Ovary (tissue), 3 donors: ENCODE measurements at regions not wholly inside any gene's neighbourhood (a gene's known extent, or its start where the extent isn't known, plus 50 kb on each side); places are given as distances from the start of the nearest gene placed in this dataset.

Experiments
- POLR2A ChIP-seq: fragments of 450-650 bp; IDR thresholded peaks from one replicate; pipeline ENCODE4 v1.6.1; 2017; ENCODE audit warnings: antibody characterized with exemption, mild to moderate bottlenecking, moderate library complexity
- TF ChIP-seq, protein P1 (sequence below), 3 donors: fragments of 450-650 bp in 2 of 3; fragments of 200-600 bp in 1 of 3; IDR thresholded peaks; one replicate each; pipeline versions ENCODE4 v1.5.1 to v1.8.0; 2016 to 2022; ENCODE audit warnings: antibody characterized with exemption in 3 of 3, mild to moderate bottlenecking in 1 of 3
- donor health status: DM: no; HTN: no; CAD: no.

DNA sequence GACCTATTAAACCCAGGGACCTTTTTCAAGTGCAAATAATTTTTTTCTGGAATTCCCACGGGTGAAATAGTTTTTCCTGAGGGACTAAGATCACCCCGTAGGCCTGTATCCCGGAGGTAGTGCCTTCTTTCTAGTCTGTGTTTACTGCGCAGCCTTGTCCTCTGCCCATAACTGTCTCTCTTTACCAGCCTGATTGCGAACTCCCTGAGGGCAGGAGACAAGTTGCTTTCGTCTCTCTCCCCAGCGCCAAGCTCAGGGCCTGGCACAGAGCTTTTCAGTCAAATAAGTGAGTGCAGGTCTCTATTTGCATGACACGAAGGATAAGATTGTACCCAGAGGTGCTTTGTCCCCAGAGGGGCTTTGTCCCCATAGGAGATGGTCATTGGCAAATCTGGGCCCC, 123.9 kb downstream of the DDX1 start:
- TF ChIP-seq POLR2A, result no peak
- TF ChIP-seq, protein P1, sequence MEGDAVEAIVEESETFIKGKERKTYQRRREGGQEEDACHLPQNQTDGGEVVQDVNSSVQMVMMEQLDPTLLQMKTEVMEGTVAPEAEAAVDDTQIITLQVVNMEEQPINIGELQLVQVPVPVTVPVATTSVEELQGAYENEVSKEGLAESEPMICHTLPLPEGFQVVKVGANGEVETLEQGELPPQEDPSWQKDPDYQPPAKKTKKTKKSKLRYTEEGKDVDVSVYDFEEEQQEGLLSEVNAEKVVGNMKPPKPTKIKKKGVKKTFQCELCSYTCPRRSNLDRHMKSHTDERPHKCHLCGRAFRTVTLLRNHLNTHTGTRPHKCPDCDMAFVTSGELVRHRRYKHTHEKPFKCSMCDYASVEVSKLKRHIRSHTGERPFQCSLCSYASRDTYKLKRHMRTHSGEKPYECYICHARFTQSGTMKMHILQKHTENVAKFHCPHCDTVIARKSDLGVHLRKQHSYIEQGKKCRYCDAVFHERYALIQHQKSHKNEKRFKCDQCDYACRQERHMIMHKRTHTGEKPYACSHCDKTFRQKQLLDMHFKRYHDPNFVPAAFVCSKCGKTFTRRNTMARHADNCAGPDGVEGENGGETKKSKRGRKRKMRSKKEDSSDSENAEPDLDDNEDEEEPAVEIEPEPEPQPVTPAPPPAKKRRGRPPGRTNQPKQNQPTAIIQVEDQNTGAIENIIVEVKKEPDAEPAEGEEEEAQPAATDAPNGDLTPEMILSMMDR (IDR thresholded peaks at IDR 0.05), result no peak
